Thoracic aorta (tissue), 2 donors: ENCODE measurements at regions not wholly inside any gene's neighbourhood (a gene's known extent, or its start where the extent isn't known, plus 50 kb on each side); places are given as distances from the start of the nearest gene placed in this dataset.

Source experiments
- ATAC-seq: fragments of 150-250 bp; one replicate; pipeline ENCODE4 v1.8.0; 2017; ENCODE audit warnings: low read depth; ENCODE audit not compliant: insufficient number of reproducible peaks, low FRiP score
- DNase-seq: peaks from one replicate; pipeline ENCODE4 v3.0.0-alpha.2; 2020; ENCODE audit warnings: low spot score
- H3K27ac ChIP-seq, 2 donors: fragments of 200-600 bp; sonication (generic); 1 replicate in 1 of 2; 2 replicates in 1 of 2; pipeline ENCODE4 v1.5.1; 2016; ENCODE audit warnings: mild to moderate bottlenecking in 2 of 2, moderate library complexity in 2 of 2
- H3K27me3 ChIP-seq: fragments of 200-600 bp; sonication (generic); replicated peaks from 2 replicates; pipeline ENCODE4 v1.6.0; 2016; ENCODE audit warnings: mild to moderate bottlenecking; ENCODE audit not compliant: insufficient read depth
- H3K36me3 ChIP-seq: fragments of 200-600 bp; sonication (generic); one replicate; pipeline ENCODE4 v1.5.1; 2016
- H3K4me1 ChIP-seq, 2 donors: fragments of 200-600 bp; sonication (generic); 1 replicate in 1 of 2; 2 replicates in 1 of 2; pipeline versions ENCODE4 v1.5.1 to v1.6.0; 2016; ENCODE audit warnings: low read depth in 2 of 2, mild to moderate bottlenecking in 1 of 2; ENCODE audit not compliant: control insufficient read depth in 1 of 2
- H3K4me3 ChIP-seq: fragments of 200-600 bp; sonication (generic); 2 replicates; pipeline ENCODE4 v1.5.1; 2016; ENCODE audit warnings: mild to moderate bottlenecking
- H3K9me3 ChIP-seq: fragments of 200-600 bp; sonication (generic); 2 replicates; pipeline ENCODE4 v1.5.1; 2016
- CTCF ChIP-seq: fragments of 200-600 bp; sonication (generic); IDR thresholded peaks from one replicate; pipeline ENCODE4 v1.5.1; 2019; ENCODE audit warnings: antibody characterized with exemption

GRCh38 chr15:95822961-95823360, 507.5 kb upstream of the NR2F2 start:
- Histone ChIP-seq H3K4me1 (peaks cover 0 to 10% of the 10 kb centered on the region in 2 donors), H3K4me3 (no peak overlapping the region), H3K9me3 (no peaks in the 10 kb centered on the region), H3K36me3 (no peaks in the 10 kb centered on the region), H3K27ac (no peak overlapping the region), H3K27me3 (no peaks in the 10 kb centered on the region)
- ATAC-seq: no peak
- no peak for TF ChIP-seq CTCF
- no peak for DNase-seq

DNA sequence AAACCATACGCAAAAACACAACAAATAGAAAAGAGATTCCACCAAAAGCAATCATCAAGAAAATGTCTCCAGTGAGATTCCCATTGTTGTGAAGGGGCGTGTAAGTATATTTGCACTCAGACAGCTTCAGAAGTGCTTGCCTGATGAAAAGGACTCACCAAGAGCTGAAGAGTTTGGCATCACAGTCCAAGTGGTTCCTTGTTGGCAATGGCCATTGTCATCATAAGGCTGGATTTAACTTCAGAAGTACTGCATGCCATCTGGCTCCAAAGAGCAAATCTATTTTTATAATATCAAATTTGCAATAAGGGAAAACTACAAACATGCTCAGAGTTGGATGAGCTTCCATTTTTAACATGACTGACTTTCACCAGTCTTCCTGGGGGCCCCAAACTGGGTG, 505.3 kb upstream of the NR2F2 start:
- peaks cover 0 to 10% of the 10 kb centered on the region in 2 donors for H3K4me1 ChIP-seq
- no peak for TF ChIP-seq CTCF
- ATAC-seq (no peak), DNase-seq (no peak)
- no peak overlapping the region for H3K27ac ChIP-seq
- H3K4me3 ChIP-seq: no peak overlapping the region
- H3K27me3 ChIP-seq: no peaks in the 10 kb centered on the region
- no peaks in the 10 kb centered on the region for H3K36me3 ChIP-seq
- H3K9me3 ChIP-seq: no peaks in the 10 kb centered on the region

DNA sequence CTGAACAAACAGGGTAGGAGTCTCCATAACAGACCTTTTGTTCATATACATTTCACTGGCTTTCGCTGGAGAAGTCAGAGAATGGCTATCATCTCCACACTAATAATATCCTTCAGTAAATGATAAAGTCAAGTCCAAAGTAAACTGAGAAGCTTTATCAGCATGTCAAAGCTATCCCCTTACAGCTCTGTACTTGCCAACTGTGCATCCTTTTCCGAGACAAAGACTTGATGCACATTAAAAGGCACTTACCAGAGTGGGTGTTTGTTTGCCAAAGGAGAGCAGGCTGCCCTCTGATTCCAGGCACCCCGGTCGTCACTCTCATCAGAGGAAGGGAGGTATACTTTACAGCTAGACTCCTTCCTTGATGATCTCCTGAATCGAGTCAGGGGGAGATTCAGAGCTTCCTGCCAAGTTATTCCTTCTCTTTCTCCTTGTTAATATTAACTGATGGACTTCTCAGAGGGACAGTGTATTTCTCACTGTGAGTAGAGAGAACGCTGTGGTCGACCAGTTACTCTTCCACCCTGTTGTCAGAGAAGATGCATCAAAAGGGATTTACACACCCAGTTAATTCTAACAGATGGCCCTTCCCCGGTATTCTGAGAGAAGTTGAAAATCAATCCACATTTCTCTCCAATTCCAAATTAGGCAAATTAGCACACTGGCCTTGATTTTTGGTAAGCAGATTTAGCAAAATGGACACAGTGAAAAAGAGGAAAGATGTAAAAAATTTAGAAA, 504.7 kb upstream of the NR2F2 start:
- Histone ChIP-seq H3K4me1 (peaks cover 0 to 10% of the 10 kb centered on the region in 2 donors), H3K4me3 (no peak overlapping the region), H3K27me3 (no peaks in the 10 kb centered on the region), H3K27ac (no peak overlapping the region), H3K9me3 (no peaks in the 10 kb centered on the region), H3K36me3 (no peaks in the 10 kb centered on the region)
- TF ChIP-seq CTCF: no peak
- no peak for DNase-seq
- no peak for ATAC-seq

GRCh38 chr15:95826412-95827195, 503.9 kb upstream of the NR2F2 start:
- H3K4me3 ChIP-seq: no peak overlapping the region
- no peak for TF ChIP-seq CTCF
- H3K9me3 ChIP-seq: no peaks in the 10 kb centered on the region
- H3K36me3 ChIP-seq: no peaks in the 10 kb centered on the region
- no peak overlapping the region for H3K27ac ChIP-seq
- peaks cover 0 to 10% of the 10 kb centered on the region in 2 donors for H3K4me1 ChIP-seq
- H3K27me3 ChIP-seq: no peaks in the 10 kb centered on the region
- no peak for DNase-seq
- ATAC-seq: no peak

GRCh38 chr15:95829062-95829461, 501.4 kb upstream of the NR2F2 start:
- no peak overlapping the region for H3K4me3 ChIP-seq
- DNase-seq: no peak
- TF ChIP-seq CTCF: no peak
- no peaks in the 10 kb centered on the region for H3K9me3 ChIP-seq
- no peak overlapping the region for H3K27ac ChIP-seq
- no peak for ATAC-seq
- H3K27me3 ChIP-seq: no peaks in the 10 kb centered on the region
- H3K4me1 ChIP-seq: peaks cover 0 to 10% of the 10 kb centered on the region in 2 donors
- H3K36me3 ChIP-seq: no peaks in the 10 kb centered on the region
